ENCODE measurements at regions not wholly inside any gene's neighbourhood (a gene's known extent, or its start where the extent isn't known, plus 50 kb on each side); places are given as distances from the start of the nearest gene placed in this dataset.

DNA sequence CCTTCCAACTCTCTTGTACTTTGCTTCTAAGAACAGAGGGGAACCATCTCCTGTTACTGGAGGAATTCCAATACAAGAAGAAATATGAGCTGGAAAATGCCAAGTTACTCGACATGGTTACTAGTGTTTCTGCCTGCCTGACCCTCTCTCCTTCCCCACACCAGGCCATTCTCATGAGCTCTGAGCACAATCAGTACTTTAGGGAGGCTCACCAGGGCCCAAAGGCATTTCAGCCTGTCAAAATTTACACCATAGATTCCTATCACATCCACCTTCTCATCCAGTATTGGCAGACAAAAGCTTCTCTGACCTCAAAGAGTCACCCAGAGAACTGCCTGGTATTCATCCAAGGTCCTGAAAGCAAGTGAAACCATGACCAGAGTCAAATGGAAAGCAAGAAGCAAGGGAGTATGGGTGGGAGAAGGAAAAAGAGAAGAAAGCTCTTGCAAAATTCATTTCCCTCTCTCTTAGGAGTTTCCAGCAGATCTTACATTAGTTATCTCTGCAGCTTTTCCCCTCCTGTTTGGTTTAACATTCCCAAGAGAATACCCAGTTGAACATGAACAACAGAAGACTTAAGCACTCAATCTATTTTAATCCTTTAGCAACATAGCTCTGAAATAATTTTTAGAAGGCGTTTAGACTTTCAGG lies 58.7 kb upstream of the NCAM1 start:
- TF ChIP-seq, protein P1, sequence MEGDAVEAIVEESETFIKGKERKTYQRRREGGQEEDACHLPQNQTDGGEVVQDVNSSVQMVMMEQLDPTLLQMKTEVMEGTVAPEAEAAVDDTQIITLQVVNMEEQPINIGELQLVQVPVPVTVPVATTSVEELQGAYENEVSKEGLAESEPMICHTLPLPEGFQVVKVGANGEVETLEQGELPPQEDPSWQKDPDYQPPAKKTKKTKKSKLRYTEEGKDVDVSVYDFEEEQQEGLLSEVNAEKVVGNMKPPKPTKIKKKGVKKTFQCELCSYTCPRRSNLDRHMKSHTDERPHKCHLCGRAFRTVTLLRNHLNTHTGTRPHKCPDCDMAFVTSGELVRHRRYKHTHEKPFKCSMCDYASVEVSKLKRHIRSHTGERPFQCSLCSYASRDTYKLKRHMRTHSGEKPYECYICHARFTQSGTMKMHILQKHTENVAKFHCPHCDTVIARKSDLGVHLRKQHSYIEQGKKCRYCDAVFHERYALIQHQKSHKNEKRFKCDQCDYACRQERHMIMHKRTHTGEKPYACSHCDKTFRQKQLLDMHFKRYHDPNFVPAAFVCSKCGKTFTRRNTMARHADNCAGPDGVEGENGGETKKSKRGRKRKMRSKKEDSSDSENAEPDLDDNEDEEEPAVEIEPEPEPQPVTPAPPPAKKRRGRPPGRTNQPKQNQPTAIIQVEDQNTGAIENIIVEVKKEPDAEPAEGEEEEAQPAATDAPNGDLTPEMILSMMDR (IDR thresholded peaks at IDR 0.05): no peak
- TF ChIP-seq SIN3A (IDR thresholded peaks at IDR 0.05; ENCODE audit: borderline replicate concordance, insufficient read depth, low read depth, low read length): no peak
